Stimulated activated CD4-positive, alpha-beta T cell treated with anti-CD3 and anti-CD28 coated beads, Interleukin-15, amount 100 ng/mL, for 1 hour (primary cell): ENCODE measurements at regions not wholly inside any gene's neighbourhood (a gene's known extent, or its start where the extent isn't known, plus 50 kb on each side); places are given as distances from the start of the nearest gene placed in this dataset.
A peak's percentile ranks its signal among the peaks of the same experiment; 100 is the strongest.

Experiments used
- DNase-seq, 2 donors: peaks; one replicate each; pipeline ENCODE4 v3.0.0-alpha.2; 2020; ENCODE audit warnings: low read depth in 1 of 2, low spot score in 1 of 2

GRCh38 chr14:61193476-61193875 is 87.7 kb downstream of the TMEM30B start:
- DNase-seq, result no peak

- DNase-seq, result no peak
Measured at GRCh38 chr14:61192989-61193388, 88.1 kb downstream of the TMEM30B start.

- no peak for DNase-seq
Measured at GRCh38 chr14:61191733-61192132, 89.4 kb downstream of the TMEM30B start.

GRCh38 chr14:61190341-61190740 is 90.8 kb downstream of the TMEM30B start:
- DNase-seq, result no peak

GRCh38 chr14:61188978-61189808 is 91.9 kb downstream of the TMEM30B start:
- no peak for DNase-seq

- no peak for DNase-seq
Measured at GRCh38 chr14:61188196-61188595, 92.9 kb downstream of the TMEM30B start.

- DNase-seq, result no peak
Measured at GRCh38 chr14:61187196-61187905, 93.8 kb downstream of the TMEM30B start.

GRCh38 chr14:61186341-61187195 is 94.6 kb downstream of the TMEM30B start:
- DNase-seq, result no peak

GRCh38 chr14:61185534-61185933 is 95.6 kb downstream of the TMEM30B start:
- DNase-seq, result no peak

GRCh38 chr14:61184112-61184511 is 97.0 kb downstream of the TMEM30B start:
- no peak for DNase-seq

- DNase-seq, result no peak
Measured at GRCh38 chr14:61183196-61183885, 97.8 kb downstream of the TMEM30B start.

GRCh38 chr14:61179796-61180398 is 101.2 kb downstream of the TMEM30B start:
- no peak for DNase-seq

- DNase-seq, result no peak
Measured at GRCh38 chr14:61179061-61179690, 102.0 kb downstream of the TMEM30B start.

GRCh38 chr14:61178226-61179060 is 102.7 kb downstream of the TMEM30B start:
- DNase-seq, result peak in 1 of 2 donors; percentile 12

- DNase-seq, result no peak
Measured at GRCh38 chr14:61177279-61178225, 103.6 kb downstream of the TMEM30B start.

GRCh38 chr14:61176686-61177085 is 104.5 kb downstream of the TMEM30B start:
- no peak for DNase-seq

- no peak for DNase-seq
Measured at GRCh38 chr14:61174987-61175386, 106.2 kb downstream of the TMEM30B start.

GRCh38 chr14:61174441-61174891 is 106.7 kb downstream of the TMEM30B start:
- DNase-seq, result no peak
